Adipocyte (in vitro differentiated cells): ENCODE measurements at regions not wholly inside any gene's neighbourhood (a gene's known extent, or its start where the extent isn't known, plus 50 kb on each side); places are given as distances from the start of the nearest gene placed in this dataset.

Experiments
- DNase-seq: peaks from one replicate; pipeline ENCODE4 v3.0.0-alpha.2; 2015; ENCODE audit warnings: low read depth
- H3K27me3 ChIP-seq: replicated peaks from 2 replicates; pipeline ENCODE4 v1.7.0; 2013; ENCODE audit warnings: mild to moderate bottlenecking, low read length, moderate library complexity; ENCODE audit not compliant: control insufficient read depth, insufficient read depth
- H3K36me3 ChIP-seq: 2 replicates; pipeline ENCODE4 v1.7.0; 2013; ENCODE audit warnings: low read length, mild to moderate bottlenecking, moderate library complexity; ENCODE audit not compliant: control insufficient read depth, insufficient read depth, severe bottlenecking
- H3K4me1 ChIP-seq: 2 replicates; pipeline ENCODE4 v1.7.0; 2013; ENCODE audit warnings: mild to moderate bottlenecking, low read length, moderate library complexity; ENCODE audit not compliant: control insufficient read depth, insufficient read depth
- H3K4me3 ChIP-seq: 2 replicates; pipeline ENCODE4 v1.7.0; 2013; ENCODE audit warnings: mild to moderate bottlenecking, low read length, moderate library complexity
- H3K9ac ChIP-seq: 2 replicates; pipeline ENCODE4 v1.7.0; 2013; ENCODE audit warnings: mild to moderate bottlenecking, low read length, moderate library complexity
- H3K9me3 ChIP-seq: 2 replicates; pipeline ENCODE4 v1.7.0; 2013; ENCODE audit warnings: mild to moderate bottlenecking, low read length, moderate library complexity; ENCODE audit not compliant: control insufficient read depth

DNA sequence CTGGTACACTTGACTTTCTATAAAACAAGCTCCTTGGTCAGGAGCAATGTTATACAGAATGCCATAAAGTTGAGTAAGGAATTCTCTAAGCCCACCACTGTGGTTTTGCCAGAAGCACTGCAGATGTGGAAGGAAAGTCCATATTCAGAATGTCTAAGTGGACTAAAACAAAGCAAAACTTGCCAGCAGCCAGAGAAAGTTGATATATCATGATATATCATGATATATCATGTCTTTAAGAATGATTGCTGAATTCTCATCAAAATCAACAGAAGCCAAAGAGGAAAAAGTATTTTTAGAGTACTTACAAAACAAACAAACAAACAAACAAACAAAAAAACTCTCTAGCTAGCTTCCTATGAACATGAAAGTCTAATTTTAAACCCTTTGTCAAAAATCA, 424.8 kb upstream of the OR4E1 start:
- Histone ChIP-seq H3K4me3 (no peak overlapping the region), H3K36me3 (no peaks in the 10 kb centered on the region), H3K9ac (no peak overlapping the region), H3K9me3 (no peaks in the 10 kb centered on the region), H3K4me1 (peaks cover 23% of the 10 kb centered on the region), H3K27me3 (no peaks in the 10 kb centered on the region)
- DNase-seq = no peak

DNA sequence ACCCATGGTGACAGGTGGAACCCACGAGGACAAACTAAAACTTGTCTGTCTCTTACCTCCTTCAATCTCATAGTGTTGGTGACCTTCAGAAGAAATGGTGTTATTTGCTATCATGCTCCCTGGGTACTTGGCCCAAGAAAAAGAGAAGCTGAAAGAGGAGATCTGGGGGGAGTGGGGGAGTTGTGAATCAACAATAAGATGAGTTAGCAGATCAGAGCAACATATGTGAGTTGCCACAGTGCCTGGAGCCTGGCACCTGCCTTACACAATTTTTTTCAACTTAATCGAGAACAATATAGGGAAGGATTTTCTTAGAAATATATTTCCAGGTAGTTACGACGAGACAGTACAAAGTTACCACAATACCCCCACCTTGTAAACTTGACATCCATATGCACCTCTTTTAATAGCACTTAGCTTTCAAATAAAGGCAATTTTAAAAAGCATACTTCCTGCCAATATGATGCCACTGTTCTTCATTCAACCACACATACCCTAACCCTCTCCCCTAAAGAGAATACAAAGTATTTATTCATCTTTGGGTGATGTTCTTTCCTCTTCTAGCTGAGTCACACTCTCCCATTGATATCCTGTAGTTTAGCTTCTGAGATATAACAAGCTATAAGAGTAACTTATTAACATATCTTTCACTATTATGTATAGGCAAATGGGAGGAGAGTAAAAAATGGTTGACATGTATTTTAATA, 424.1 kb upstream of the OR4E1 start:
- no peaks in the 10 kb centered on the region for H3K36me3 ChIP-seq
- no peaks in the 10 kb centered on the region for H3K27me3 ChIP-seq
- peaks cover 30% of the 10 kb centered on the region for H3K4me1 ChIP-seq
- H3K4me3 ChIP-seq = no peak overlapping the region
- no peak overlapping the region for H3K9ac ChIP-seq
- no peak for DNase-seq
- H3K9me3 ChIP-seq = no peaks in the 10 kb centered on the region

DNA sequence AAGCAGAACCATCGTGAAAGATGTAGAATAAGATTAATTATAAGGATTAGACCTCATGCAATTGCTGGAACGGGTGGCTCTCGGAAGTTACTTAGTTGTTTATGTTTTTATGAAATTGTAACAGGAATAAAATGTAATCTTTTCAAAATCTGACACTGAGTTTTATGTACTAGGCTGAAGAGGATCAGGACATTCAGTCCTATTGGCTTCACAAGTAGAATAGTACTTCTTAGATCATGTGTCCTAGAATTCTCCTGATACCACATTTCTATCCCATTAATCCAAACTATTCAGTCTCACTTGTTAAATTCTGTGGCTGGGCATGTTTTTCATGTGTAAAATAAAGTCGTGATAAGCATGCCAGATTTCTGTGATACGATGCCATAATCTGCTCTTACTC, 423.5 kb upstream of the OR4E1 start:
- no peaks in the 10 kb centered on the region for H3K27me3 ChIP-seq
- H3K4me1 ChIP-seq = peaks cover 30% of the 10 kb centered on the region

DNA sequence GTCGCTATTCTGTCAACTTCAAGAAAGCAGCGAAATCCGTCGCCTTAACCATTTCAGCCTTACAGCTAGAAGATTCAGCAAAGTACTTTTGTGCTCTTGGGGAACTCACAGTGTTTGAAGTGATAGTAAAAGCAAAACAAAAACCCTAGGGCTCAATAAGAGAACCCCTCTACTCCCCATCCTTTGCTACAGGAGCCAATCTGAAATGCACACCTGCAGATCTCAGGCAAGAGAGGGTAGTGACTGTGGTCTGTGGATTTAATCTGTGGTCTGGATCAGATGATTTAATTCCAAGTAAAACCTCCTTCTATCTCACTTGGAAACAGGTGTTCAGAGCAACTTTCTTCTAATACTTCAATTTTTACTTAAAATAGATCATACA, 422.9 kb upstream of the OR4E1 start:
- H3K36me3 ChIP-seq = no peaks in the 10 kb centered on the region
- no peak for DNase-seq
- peak overlapping the region; percentile 3 for H3K9ac ChIP-seq

More for the DNA sequence above, 423.5 kb upstream of the OR4E1 start:
- no peak overlapping the region for H3K9ac ChIP-seq
- no peak overlapping the region for H3K4me3 ChIP-seq
- no peaks in the 10 kb centered on the region for H3K9me3 ChIP-seq
- no peak for DNase-seq
- no peaks in the 10 kb centered on the region for H3K36me3 ChIP-seq

DNA sequence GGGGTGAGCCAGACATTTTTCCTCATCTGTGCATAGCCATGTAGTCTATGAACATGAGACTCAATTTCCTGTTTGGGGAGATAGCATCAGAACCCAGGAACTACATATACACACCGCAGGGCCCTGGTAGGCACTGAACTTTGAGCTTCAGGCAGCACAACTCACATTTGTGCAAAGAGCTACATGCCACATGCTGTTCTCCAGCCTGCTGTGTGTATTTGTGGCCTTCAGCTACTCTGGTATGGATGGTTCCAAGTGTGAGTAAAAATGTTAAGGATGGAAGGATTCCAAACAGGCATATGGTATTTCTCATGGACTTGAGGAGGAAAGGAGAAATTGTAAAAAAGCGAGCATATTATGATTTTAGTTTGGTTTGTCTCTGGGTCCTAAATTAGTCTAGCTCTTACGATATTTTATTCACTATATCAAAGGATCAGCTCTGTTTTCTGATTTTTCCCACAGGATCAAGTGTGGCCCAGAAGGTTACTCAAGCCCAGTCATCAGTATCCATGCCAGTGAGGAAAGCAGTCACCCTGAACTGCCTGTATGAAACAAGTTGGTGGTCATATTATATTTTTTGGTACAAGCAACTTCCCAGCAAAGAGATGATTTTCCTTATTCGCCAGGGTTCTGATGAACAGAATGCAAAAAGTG, 422.4 kb upstream of the OR4E1 start:
- no peaks in the 10 kb centered on the region for H3K27me3 ChIP-seq

More for the DNA sequence above, 422.9 kb upstream of the OR4E1 start:
- H3K4me1 ChIP-seq = peaks cover 30% of the 10 kb centered on the region
- H3K4me3 ChIP-seq = no peak overlapping the region
- no peaks in the 10 kb centered on the region for H3K27me3 ChIP-seq
- H3K9me3 ChIP-seq = no peaks in the 10 kb centered on the region

DNA sequence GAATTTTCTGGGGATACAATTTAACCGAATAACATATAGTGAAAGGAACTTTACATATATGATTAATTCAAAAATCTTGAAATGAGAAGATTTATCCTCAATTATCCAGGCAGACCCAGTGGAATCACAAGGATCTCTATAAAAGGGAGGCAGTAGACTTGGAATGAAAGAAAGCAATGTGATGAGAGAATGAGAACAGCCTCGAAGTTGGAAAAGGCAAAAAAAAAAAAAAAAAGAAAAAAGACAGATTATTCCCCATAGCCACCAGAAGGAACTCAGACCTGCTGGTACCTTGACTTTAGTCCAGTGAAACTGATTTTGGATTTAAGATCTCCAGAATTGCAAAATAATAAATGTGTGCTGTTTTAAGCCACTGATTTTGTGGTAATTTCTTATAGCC, 416.3 kb upstream of the OR4E1 start:
- peaks cover 3% of the 10 kb centered on the region for H3K27me3 ChIP-seq
- no peaks in the 10 kb centered on the region for H3K9me3 ChIP-seq
- H3K4me1 ChIP-seq = peaks cover 19% of the 10 kb centered on the region
- H3K9ac ChIP-seq = no peak overlapping the region
- DNase-seq = no peak
- no peak overlapping the region for H3K4me3 ChIP-seq
- H3K36me3 ChIP-seq = no peaks in the 10 kb centered on the region

More for the DNA sequence above, 422.4 kb upstream of the OR4E1 start:
- DNase-seq = no peak
- Histone ChIP-seq H3K4me1 (peaks cover 30% of the 10 kb centered on the region), H3K9me3 (no peaks in the 10 kb centered on the region), H3K4me3 (no peak overlapping the region), H3K9ac (no peak overlapping the region), H3K36me3 (no peaks in the 10 kb centered on the region)

DNA sequence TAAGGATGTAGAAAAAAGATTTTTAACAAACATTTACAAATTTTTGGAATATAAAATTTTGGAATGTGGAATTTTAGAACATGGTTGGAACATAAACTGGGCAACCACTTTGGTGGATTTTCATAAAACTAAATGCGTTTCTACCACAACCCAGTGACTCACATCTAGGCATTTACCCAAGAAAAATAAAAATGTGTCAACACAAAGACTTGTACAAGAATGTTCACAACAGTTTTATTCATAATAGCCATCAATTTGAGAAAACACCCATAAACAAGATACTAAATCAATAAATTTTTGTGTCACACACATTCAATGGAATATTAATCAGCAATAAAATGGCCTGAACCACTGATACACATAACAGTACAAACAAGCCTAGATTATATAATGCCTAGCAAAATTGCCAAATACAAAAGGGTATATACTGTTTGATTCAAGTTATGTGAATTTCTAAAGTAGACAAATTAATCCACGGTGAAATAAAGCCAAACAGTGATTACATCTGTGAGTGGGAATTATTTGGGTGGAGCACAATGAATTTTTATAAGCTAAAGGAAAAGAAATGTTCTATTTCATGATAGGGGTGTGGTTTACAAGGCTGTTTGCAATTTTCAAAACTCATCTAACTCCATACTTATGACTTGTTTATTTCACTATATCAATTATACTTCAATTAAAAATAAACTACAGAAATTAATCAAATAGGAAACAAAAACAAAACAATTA, 415.2 kb upstream of the OR4E1 start:
- H3K36me3 ChIP-seq = no peaks in the 10 kb centered on the region
- H3K9ac ChIP-seq = no peak overlapping the region
- no peaks in the 10 kb centered on the region for H3K9me3 ChIP-seq
- no peak overlapping the region for H3K4me3 ChIP-seq
- no peak for DNase-seq
- peaks cover 19% of the 10 kb centered on the region for H3K4me1 ChIP-seq
- H3K27me3 ChIP-seq = peaks cover 3% of the 10 kb centered on the region

DNA sequence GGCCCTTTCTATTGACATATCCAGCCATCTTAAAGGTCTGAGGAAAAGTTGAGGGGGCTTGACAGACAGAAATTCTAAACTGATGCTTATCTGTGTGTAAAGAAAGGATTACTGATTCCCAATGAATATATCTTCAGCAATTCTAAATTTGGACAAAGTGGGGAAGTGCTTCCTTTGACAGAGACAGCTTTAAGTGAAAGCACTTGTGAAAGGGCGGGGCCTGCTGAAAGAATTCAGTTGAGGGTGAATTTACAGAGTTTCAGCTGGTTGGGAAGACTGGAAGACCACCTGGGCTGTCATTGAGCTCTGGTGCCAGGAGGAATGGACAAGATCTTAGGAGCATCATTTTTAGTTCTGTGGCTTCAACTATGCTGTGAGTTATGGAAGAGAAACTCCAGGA, 412.5 kb upstream of the OR4E1 start:
- no peak overlapping the region for H3K4me3 ChIP-seq
- H3K9ac ChIP-seq = no peak overlapping the region
- H3K4me1 ChIP-seq = peaks cover 12% of the 10 kb centered on the region
- no peaks in the 10 kb centered on the region for H3K36me3 ChIP-seq
- no peak for DNase-seq
- peaks cover 3% of the 10 kb centered on the region for H3K27me3 ChIP-seq
- H3K9me3 ChIP-seq = no peaks in the 10 kb centered on the region

DNA sequence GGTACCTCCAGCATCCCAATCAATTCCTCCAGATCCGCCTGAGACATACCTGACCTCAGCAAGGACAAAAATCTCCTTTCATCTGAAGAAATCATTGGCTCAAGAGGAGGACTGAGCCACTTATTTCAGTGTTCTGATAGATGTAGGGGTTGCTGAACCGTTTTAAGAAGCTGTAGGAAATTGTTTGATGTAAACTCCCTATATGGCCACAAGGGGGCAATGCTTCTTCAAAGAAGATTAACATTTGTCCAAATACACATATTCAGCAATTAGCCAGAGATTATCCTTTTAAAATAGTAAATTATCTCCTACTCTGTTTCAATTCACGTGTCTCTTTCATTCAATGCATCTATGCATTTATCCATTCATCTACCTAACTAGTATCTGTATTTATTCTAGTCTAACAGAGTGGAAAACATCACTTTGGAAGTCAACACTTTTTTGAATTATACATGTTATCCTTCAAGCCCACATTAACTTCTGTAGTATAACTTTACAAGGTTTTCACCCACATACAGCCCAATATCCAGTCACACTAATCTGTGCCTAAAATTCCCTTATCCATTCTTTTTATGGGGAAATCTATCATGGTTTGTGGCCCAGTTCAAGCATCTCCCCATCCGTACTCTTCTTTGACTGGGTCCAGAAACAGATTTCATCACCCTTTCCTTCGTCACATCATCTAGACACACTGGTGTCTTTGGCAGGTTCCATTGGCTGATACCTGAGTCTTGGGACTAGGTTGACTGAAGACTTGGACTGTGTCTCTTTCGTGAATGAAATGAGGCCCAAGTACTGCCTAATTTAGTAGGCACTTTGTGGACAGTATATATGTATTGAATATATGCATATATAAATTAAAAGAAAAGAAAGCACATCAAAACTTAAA, 411.0 kb upstream of the OR4E1 start:
- Histone ChIP-seq H3K9me3 (no peaks in the 10 kb centered on the region), H3K4me3 (no peak overlapping the region), H3K9ac (no peak overlapping the region), H3K27me3 (no peaks in the 10 kb centered on the region), H3K4me1 (peaks cover 11% of the 10 kb centered on the region), H3K36me3 (no peaks in the 10 kb centered on the region)
- DNase-seq = peak; percentile 79

DNA sequence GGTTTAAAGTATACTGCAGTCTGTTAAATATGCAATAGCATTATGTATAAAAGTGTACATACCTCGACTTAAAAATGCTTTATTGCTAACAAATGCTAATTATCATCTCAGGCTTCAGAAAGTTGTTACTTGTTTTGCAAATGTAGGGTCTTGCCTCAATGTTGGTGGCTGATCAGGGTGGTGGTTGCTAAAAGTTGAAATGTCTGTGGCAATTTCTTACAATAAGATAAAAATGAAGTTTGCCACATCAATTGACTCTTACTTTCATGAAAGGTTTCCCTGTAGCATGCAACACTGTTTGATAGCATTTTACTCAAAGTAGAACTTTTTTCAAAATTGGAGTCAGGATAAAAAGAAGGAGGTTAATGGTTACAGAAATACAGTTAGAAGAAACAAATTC, 407.7 kb upstream of the OR4E1 start:
- Histone ChIP-seq H3K4me1 (no peaks in the 10 kb centered on the region), H3K9me3 (no peaks in the 10 kb centered on the region), H3K9ac (no peak overlapping the region), H3K27me3 (no peaks in the 10 kb centered on the region), H3K36me3 (no peaks in the 10 kb centered on the region), H3K4me3 (no peak overlapping the region)
- no peak for DNase-seq

DNA sequence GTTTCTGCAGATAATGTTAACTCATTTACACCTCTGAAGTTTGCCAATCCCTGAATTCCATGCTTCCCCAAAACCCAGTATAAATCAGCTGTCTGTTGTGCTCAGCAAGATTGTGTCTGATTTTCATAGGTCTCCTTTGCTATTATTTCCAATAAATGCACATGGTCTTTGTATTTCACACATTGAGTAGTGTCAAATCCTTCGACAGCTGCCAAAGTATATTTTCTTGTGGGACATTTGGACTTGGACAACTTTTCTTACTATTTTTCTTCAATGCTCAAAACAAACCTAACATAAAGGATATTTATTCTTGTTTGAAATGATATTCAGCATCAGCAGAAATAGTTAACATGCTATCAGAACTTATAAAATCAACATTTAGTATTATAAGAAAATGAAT, 406.1 kb upstream of the OR4E1 start:
- no peaks in the 10 kb centered on the region for H3K27me3 ChIP-seq

More for the DNA sequence above, 406.1 kb upstream of the OR4E1 start:
- Histone ChIP-seq H3K9ac (no peak overlapping the region), H3K9me3 (no peaks in the 10 kb centered on the region), H3K36me3 (no peaks in the 10 kb centered on the region), H3K4me3 (no peak overlapping the region), H3K4me1 (no peaks in the 10 kb centered on the region)
- DNase-seq = no peak
